Activated T-helper 2 cell treated with anti-CD3 and anti-CD28 coated beads, Interferon-gamma antibody, Interleukin-2, Interleukin-4, amounts not matched to agents 10 μg/mL and 5 μg/mL and 100 μg/mL, durations not matched to agents 14 hours and 24 hours and 36 hours (primary cell): ENCODE measurements at regions not wholly inside any gene's neighbourhood (a gene's known extent, or its start where the extent isn't known, plus 50 kb on each side); places are given as distances from the start of the nearest gene placed in this dataset.

Experiments used
- DNase-seq: peaks from one replicate; pipeline ENCODE4 v3.0.0; 2021; ENCODE audit warnings: low spot score
- H3K27ac Mint-ChIP-seq: one replicate; pipeline ENCODE4 v1.8.0; 2021; ENCODE audit warnings: mixed read lengths
- H3K27me3 Mint-ChIP-seq: one replicate; pipeline ENCODE4 v1.8.0; 2021; ENCODE audit warnings: low read depth, mixed read lengths
- H3K36me3 Mint-ChIP-seq: one replicate; pipeline ENCODE4 v1.8.0; 2021; ENCODE audit warnings: low read depth, mixed read lengths
- H3K4me1 Mint-ChIP-seq: one replicate; pipeline ENCODE4 v1.8.0; 2021; ENCODE audit warnings: low read depth, mixed read lengths
- H3K4me3 Mint-ChIP-seq: one replicate; pipeline ENCODE4 v1.8.0; 2021; ENCODE audit warnings: low read depth, mild to moderate bottlenecking, moderate library complexity, mixed read lengths
- H3K9me3 Mint-ChIP-seq: one replicate; pipeline ENCODE4 v1.8.0; 2021; ENCODE audit warnings: mixed read lengths
- intact Hi-C: fragments of 100-400 bp; cut with micrococcal nuclease; formaldehyde crosslinking; loops from one replicate; pipeline ENCODE4 v1.15.1; 2023

GRCh38 chr7:41006306-41006995, 696.4 kb downstream of the INHBA start:
- Mint-ChIP-seq H3K4me3 (no peak overlapping the region), H3K36me3 (no peaks in the 10 kb centered on the region), H3K9me3 (no peaks in the 10 kb centered on the region), H3K27me3 (no peaks in the 10 kb centered on the region), H3K4me1 (no peaks in the 10 kb centered on the region), H3K27ac (no peak overlapping the region)
- intact Hi-C loops = loop anchor here (10.0 kb wide), 1 partner anchor 698 kb away; the partner anchor contains the start of gene INHBA
- no peak for DNase-seq

DNA sequence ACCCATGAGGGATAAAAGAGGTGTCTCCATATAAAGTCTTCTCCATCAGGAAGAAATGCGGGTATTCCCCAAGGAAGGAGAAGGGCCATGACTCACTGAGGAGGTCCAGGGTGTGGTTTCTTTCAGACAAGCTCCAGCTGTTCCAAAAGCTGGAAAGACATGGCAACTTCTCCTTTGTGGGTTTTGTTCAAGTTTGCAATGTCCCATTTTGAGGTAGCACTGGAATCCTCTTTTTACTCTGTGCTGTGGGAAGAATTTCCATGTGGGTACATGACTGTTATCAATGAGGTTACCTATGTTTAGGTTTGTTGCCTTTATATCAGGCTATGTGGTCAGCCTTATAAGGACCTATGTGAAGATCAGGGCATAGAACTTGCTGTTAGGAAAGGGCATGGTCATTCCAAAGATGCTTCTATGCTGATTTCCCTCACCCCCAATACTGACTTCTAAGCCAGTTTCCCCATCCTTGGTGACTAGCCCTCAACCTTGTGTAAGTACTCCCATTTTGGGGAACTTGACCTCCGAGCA, 697.5 kb downstream of the INHBA start:
- intact Hi-C loops = loop anchor here (10.0 kb wide), 1 partner anchor 699 kb away; the partner anchor contains the start of gene INHBA
- Mint-ChIP-seq H3K36me3 (no peaks in the 10 kb centered on the region), H3K9me3 (no peaks in the 10 kb centered on the region), H3K4me1 (no peaks in the 10 kb centered on the region), H3K27ac (no peak overlapping the region), H3K27me3 (no peaks in the 10 kb centered on the region), H3K4me3 (no peak overlapping the region)
- no peak for DNase-seq

GRCh38 chr7:41003977-41004376, 698.9 kb downstream of the INHBA start:
- Mint-ChIP-seq H3K27me3 (no peaks in the 10 kb centered on the region), H3K36me3 (no peaks in the 10 kb centered on the region), H3K9me3 (no peaks in the 10 kb centered on the region), H3K4me1 (no peaks in the 10 kb centered on the region), H3K27ac (no peak overlapping the region), H3K4me3 (no peak overlapping the region)
- intact Hi-C loops = loop anchor here (10.0 kb wide), 1 partner anchor 701 kb away; the partner anchor contains the start of gene INHBA
- no peak for DNase-seq

GRCh38 chr7:41003611-41003940, 699.3 kb downstream of the INHBA start:
- intact Hi-C loops = loop anchor here (10.0 kb wide), 1 partner anchor 701 kb away; the partner anchor contains the start of gene INHBA
- H3K4me3 Mint-ChIP-seq = no peak overlapping the region
- no peak for DNase-seq
- H3K36me3 Mint-ChIP-seq = no peaks in the 10 kb centered on the region
- no peaks in the 10 kb centered on the region for H3K9me3 Mint-ChIP-seq
- no peaks in the 10 kb centered on the region for H3K27me3 Mint-ChIP-seq
- no peaks in the 10 kb centered on the region for H3K4me1 Mint-ChIP-seq
- H3K27ac Mint-ChIP-seq = no peak overlapping the region

DNA sequence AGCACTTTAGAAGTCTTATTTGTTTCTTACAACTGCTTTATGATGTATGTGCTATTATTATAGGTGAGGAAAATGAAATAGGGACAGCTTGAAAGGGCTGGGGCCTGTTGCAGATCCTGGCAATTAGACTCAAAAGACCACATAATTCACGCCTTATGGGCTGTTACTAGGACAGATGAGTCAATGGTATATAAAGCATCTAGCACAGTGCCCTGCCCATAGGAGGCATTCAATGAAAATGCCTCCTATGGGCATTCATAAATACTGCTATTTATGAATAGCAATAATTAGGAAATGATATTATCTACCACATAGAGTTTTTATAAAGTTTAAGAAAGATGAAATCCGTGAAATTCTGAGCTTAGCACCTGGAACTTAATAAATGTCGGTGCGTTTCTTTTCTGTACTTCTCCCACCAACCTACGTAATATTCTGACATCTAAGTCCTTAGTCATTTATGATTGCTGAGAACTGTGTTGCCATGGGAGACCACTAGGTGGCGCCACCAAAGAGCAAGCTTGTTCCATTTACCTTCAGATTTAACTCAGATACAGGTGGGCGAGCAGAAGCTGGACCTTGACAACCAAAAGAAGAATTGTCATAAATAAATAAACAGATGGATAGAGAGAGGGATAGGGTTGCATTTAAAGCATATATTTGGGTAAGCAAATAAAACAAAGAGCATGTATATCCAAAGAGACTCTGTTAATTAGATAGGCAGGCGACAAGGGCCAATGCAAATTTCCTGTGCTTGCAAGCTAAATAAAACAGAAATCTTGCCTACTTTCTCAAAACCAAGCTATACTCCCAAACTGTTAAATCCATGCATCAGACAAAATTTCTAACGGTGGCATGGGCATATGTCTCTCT, 699.9 kb downstream of the INHBA start:
- Mint-ChIP-seq H3K27me3 (no peaks in the 10 kb centered on the region), H3K36me3 (no peaks in the 10 kb centered on the region), H3K27ac (no peak overlapping the region), H3K9me3 (no peaks in the 10 kb centered on the region), H3K4me3 (no peak overlapping the region), H3K4me1 (no peaks in the 10 kb centered on the region)
- intact Hi-C loops = loop anchor here (10.0 kb wide), 1 partner anchor 702 kb away; the partner anchor contains the start of gene INHBA
- DNase-seq = peak; percentile 13

DNA sequence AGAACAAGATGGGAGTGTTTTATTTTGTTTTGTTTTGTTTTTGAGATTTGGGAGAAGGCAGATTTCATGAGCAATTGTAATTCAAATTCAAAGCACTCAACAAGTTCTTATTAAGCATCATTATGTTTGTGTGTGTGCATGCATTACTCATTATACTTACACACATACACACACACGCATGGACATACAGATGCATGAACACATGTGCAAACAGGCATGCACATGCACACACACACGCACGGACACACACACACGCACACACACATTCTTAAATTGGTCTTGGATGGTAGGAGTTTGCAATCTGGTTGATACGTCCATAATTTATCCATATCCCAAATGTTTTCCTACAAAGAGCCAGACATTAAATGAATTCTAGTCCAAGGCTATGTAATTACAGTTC, 702.8 kb downstream of the INHBA start:
- Mint-ChIP-seq H3K4me1 (no peaks in the 10 kb centered on the region), H3K27ac (no peak overlapping the region), H3K9me3 (no peaks in the 10 kb centered on the region)

DNA sequence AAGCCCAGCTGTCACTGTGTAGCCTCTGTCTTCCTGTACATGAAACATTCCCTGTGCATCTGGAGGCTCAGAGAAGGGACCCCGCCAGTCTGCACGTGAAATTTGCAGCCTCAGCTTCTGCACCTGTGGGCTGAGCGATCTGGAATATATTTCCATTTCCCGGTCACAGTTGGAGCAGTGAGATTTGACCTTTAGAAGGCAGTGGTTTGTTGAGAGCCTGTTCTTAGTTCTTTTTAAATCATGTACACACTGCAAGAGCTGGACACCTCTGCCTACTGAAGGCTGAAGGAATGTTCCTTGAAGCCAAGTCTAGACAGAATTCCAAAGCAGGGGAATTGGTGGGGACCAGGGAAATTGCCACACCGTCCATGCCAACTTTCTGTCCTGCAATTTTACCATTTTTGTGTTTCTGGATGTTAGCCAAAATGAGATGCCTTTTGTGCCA, 706.6 kb downstream of the INHBA start:
- H3K4me3 Mint-ChIP-seq = no peak overlapping the region
- H3K27ac Mint-ChIP-seq = no peak overlapping the region
- intact Hi-C loops = no loop called here
- no peaks in the 10 kb centered on the region for H3K4me1 Mint-ChIP-seq
- H3K36me3 Mint-ChIP-seq = no peaks in the 10 kb centered on the region
- no peak for DNase-seq
- no peaks in the 10 kb centered on the region for H3K9me3 Mint-ChIP-seq
- H3K27me3 Mint-ChIP-seq = no peaks in the 10 kb centered on the region

More for the DNA sequence above, 702.8 kb downstream of the INHBA start:
- no peaks in the 10 kb centered on the region for H3K36me3 Mint-ChIP-seq
- no peaks in the 10 kb centered on the region for H3K27me3 Mint-ChIP-seq
- H3K4me3 Mint-ChIP-seq = no peak overlapping the region
- DNase-seq = no peak
- intact Hi-C loops = loop anchor here (10.0 kb wide), 1 partner anchor 705 kb away; the partner anchor contains the start of gene INHBA

GRCh38 chr7:40990841-40991240, 712.0 kb downstream of the INHBA start:
- H3K36me3 Mint-ChIP-seq = no peaks in the 10 kb centered on the region
- no peaks in the 10 kb centered on the region for H3K4me1 Mint-ChIP-seq
- no peaks in the 10 kb centered on the region for H3K9me3 Mint-ChIP-seq
- H3K27me3 Mint-ChIP-seq = no peaks in the 10 kb centered on the region
- H3K27ac Mint-ChIP-seq = no peak overlapping the region
- H3K4me3 Mint-ChIP-seq = no peak overlapping the region
- no peak for DNase-seq
- intact Hi-C loops = no loop called here

- intact Hi-C loops = no loop called here
- no peak overlapping the region for H3K4me3 Mint-ChIP-seq
- no peak overlapping the region for H3K27ac Mint-ChIP-seq
- no peaks in the 10 kb centered on the region for H3K27me3 Mint-ChIP-seq
- no peak for DNase-seq
- no peaks in the 10 kb centered on the region for H3K4me1 Mint-ChIP-seq
- H3K36me3 Mint-ChIP-seq = no peaks in the 10 kb centered on the region
- no peaks in the 10 kb centered on the region for H3K9me3 Mint-ChIP-seq
Observed at GRCh38 chr7:40987571-40987970, 715.3 kb downstream of the INHBA start.

GRCh38 chr7:40986351-40986873, 716.5 kb downstream of the INHBA start:
- intact Hi-C loops = no loop called here
- Mint-ChIP-seq H3K36me3 (no peaks in the 10 kb centered on the region), H3K4me3 (no peak overlapping the region), H3K27ac (no peak overlapping the region), H3K4me1 (no peaks in the 10 kb centered on the region), H3K9me3 (no peaks in the 10 kb centered on the region), H3K27me3 (no peaks in the 10 kb centered on the region)
- DNase-seq = no peak

- no peak overlapping the region for H3K4me3 Mint-ChIP-seq
- no peaks in the 10 kb centered on the region for H3K9me3 Mint-ChIP-seq
- intact Hi-C loops = no loop called here
- H3K4me1 Mint-ChIP-seq = no peaks in the 10 kb centered on the region
- no peaks in the 10 kb centered on the region for H3K27me3 Mint-ChIP-seq
- H3K36me3 Mint-ChIP-seq = no peaks in the 10 kb centered on the region
- H3K27ac Mint-ChIP-seq = no peak overlapping the region
- no peak for DNase-seq
Observed at GRCh38 chr7:40983111-40983510, 719.8 kb downstream of the INHBA start.

GRCh38 chr7:40979296-40979695, 723.6 kb downstream of the INHBA start:
- no peak overlapping the region for H3K27ac Mint-ChIP-seq
- no peaks in the 10 kb centered on the region for H3K36me3 Mint-ChIP-seq
- H3K9me3 Mint-ChIP-seq = no peaks in the 10 kb centered on the region
- intact Hi-C loops = no loop called here
- H3K27me3 Mint-ChIP-seq = no peaks in the 10 kb centered on the region
- H3K4me1 Mint-ChIP-seq = no peaks in the 10 kb centered on the region
- H3K4me3 Mint-ChIP-seq = no peak overlapping the region
- no peak for DNase-seq
